NAMALWA (cell line): ENCODE measurements at regions not wholly inside any gene's neighbourhood (a gene's known extent, or its start where the extent isn't known, plus 50 kb on each side); places are given as distances from the start of the nearest gene placed in this dataset.
"Not testable (repeated sequence)": the region's sequence is repeated elsewhere in the genome, so short reads cannot be mapped to it uniquely, and the experiment has no call there.

Experiments
- DNase-seq: peaks from one replicate; pipeline ENCODE4 v3.0.0-alpha.2; 2015; ENCODE audit warnings: low spot score

GRCh38 chr10:108338146-108338545 lies 1173.6 kb upstream of the SORCS1 start:
- no peak for DNase-seq

- DNase-seq, result no peak
Measured at GRCh38 chr10:108336836-108337235, 1172.3 kb upstream of the SORCS1 start.

- DNase-seq, result no peak
Measured at GRCh38 chr10:108327706-108328105, 1163.2 kb upstream of the SORCS1 start.

- no peak for DNase-seq
Measured at GRCh38 chr10:108323274-108323798, 1158.8 kb upstream of the SORCS1 start.

- no peak for DNase-seq
Measured at GRCh38 chr10:108319434-108320222, 1155.1 kb upstream of the SORCS1 start.

- not testable (repeated sequence) for DNase-seq
Measured at GRCh38 chr10:108315636-108316035, 1151.1 kb upstream of the SORCS1 start.

- DNase-seq, result no peak
Measured at GRCh38 chr10:108307925-108308312, 1143.4 kb upstream of the SORCS1 start.

GRCh38 chr10:108307250-108307924 lies 1142.9 kb upstream of the SORCS1 start:
- DNase-seq, result no peak

- no peak for DNase-seq
Measured at GRCh38 chr10:108303149-108303548, 1138.6 kb upstream of the SORCS1 start.

GRCh38 chr10:108301002-108301401 lies 1136.5 kb upstream of the SORCS1 start:
- no peak for DNase-seq

GRCh38 chr10:108290823-108291222 lies 1126.3 kb upstream of the SORCS1 start:
- no peak for DNase-seq

GRCh38 chr10:108275895-108276685 lies 1111.6 kb upstream of the SORCS1 start:
- DNase-seq, result no peak

GRCh38 chr10:108260383-108260906 lies 1095.9 kb upstream of the SORCS1 start:
- no peak for DNase-seq

- no peak for DNase-seq
Measured at GRCh38 chr10:108254089-108254488, 1089.6 kb upstream of the SORCS1 start.

- no peak for DNase-seq
Measured at GRCh38 chr10:108252771-108253170, 1088.3 kb upstream of the SORCS1 start.

GRCh38 chr10:108250936-108251620 lies 1086.6 kb upstream of the SORCS1 start:
- DNase-seq, result no peak

GRCh38 chr10:108249940-108250339 lies 1085.4 kb upstream of the SORCS1 start:
- DNase-seq, result peak; percentile 30

GRCh38 chr10:108244443-108245228 lies 1080.1 kb upstream of the SORCS1 start:
- no peak for DNase-seq

- DNase-seq, result no peak
Measured at GRCh38 chr10:108241166-108241565, 1076.7 kb upstream of the SORCS1 start.

GRCh38 chr10:108238261-108238660 lies 1073.8 kb upstream of the SORCS1 start:
- no peak for DNase-seq
